PC-9 (cell line): ENCODE measurements at regions not wholly inside any gene's neighbourhood (a gene's known extent, or its start where the extent isn't known, plus 50 kb on each side); places are given as distances from the start of the nearest gene placed in this dataset.
"Not testable (repeated sequence)": the region's sequence is repeated elsewhere in the genome, so short reads cannot be mapped to it uniquely, and the experiment has no call there.

Experiments
- BruUV-seq: library from RNA; stranded (reverse); fragments of 400-500 nt; replicated peaks from 2 replicates; lab custom pipeline; 2021; lab: Mats Ljungman, UMichigan
- CTCF ChIA-PET: fragments of 300-600 bp; sonication (Branson Sonifier 250); formaldehyde crosslinking; loops from one replicate; lab custom pipeline; 2022; ENCODE audit warnings: antibody characterized with exemption; lab: Charles Lee
- POLR2A ChIA-PET: fragments of 300-600 bp; sonication (Branson Sonifier 250); formaldehyde crosslinking; loops from one replicate; lab custom pipeline; 2022; ENCODE audit warnings: antibody characterized with exemption; ENCODE audit not compliant: unreplicated experiment; lab: Charles Lee
- DNase-seq, 2 experiments: peaks; one replicate each; pipeline versions ENCODE4 v3.0.0 to v3.0.0-alpha.2; 2015 to 2022; ENCODE audit warnings: mixed read lengths in 1 of 2
- H2AFZ ChIP-seq: fragments of 200-600 bp; sonication (generic); 2 replicates; pipeline ENCODE4 v1.8.1; 2017; ENCODE audit warnings: antibody characterized with exemption
- H3F3A ChIP-seq: fragments of 200-600 bp; sonication (generic); 2 replicates; pipeline ENCODE4 v1.8.1; 2017; ENCODE audit warnings: antibody characterized with exemption, mild to moderate bottlenecking, low read depth; ENCODE audit not compliant: insufficient read depth
- H3K27ac ChIP-seq: fragments of 200-600 bp; sonication (generic); 2 replicates; pipeline ENCODE4 v1.6.1; 2016; ENCODE audit warnings: mixed run types
- H3K27me3 ChIP-seq: fragments of 200-600 bp; sonication (generic); 2 replicates; pipeline ENCODE4 v1.6.1; 2016; ENCODE audit warnings: low read depth, mixed run types; ENCODE audit not compliant: insufficient read depth
- H3K36me3 ChIP-seq: fragments of 200-600 bp; sonication (generic); 2 replicates; pipeline ENCODE4 v1.6.1; 2016; ENCODE audit warnings: low read depth, mixed run types
- H3K4me1 ChIP-seq: fragments of 200-600 bp; sonication (generic); replicated peaks from 2 replicates; pipeline ENCODE4 v1.6.1; 2016; ENCODE audit warnings: mixed run types; ENCODE audit not compliant: insufficient read depth
- H3K4me2 ChIP-seq: fragments of 200-600 bp; sonication (generic); 2 replicates; pipeline ENCODE4 v1.6.1; 2017; ENCODE audit warnings: mixed run types
- H3K4me3 ChIP-seq: fragments of 200-600 bp; sonication (generic); 2 replicates; pipeline ENCODE4 v1.6.1; 2016; ENCODE audit warnings: mixed run types
- H3K79me2 ChIP-seq: fragments of 200-600 bp; sonication (generic); 2 replicates; pipeline ENCODE4 v1.6.1; 2017; ENCODE audit warnings: low read depth, mixed run types
- H3K9me2 ChIP-seq: fragments of 200-600 bp; sonication (generic); 2 replicates; pipeline ENCODE4 v1.8.1; 2017; ENCODE audit warnings: mild to moderate bottlenecking; ENCODE audit not compliant: insufficient read depth
- H3K9me3 ChIP-seq: fragments of 200-600 bp; sonication (generic); 2 replicates; pipeline ENCODE4 v1.8.1; 2016; ENCODE audit warnings: low read depth; ENCODE audit not compliant: insufficient read depth
- H4K20me1 ChIP-seq: fragments of 200-600 bp; sonication (generic); 2 replicates; pipeline ENCODE4 v1.8.1; 2017; ENCODE audit not compliant: insufficient read depth
- EZH2 ChIP-seq: fragments of 200-600 bp; sonication (generic); IDR thresholded peaks from 2 replicates; pipeline ENCODE4 v1.8.0; 2017; ENCODE audit warnings: antibody characterized with exemption, low read depth
- intact Hi-C: fragments of 100-400 bp; cut with micrococcal nuclease; formaldehyde crosslinking; loops from one replicate; pipeline ENCODE4 v1.10.0; 2022; ENCODE audit not compliant: unreplicated experiment
- TF ChIP-seq, protein P1 (sequence below): fragments of 200-600 bp; sonication (generic); conservative IDR thresholded peaks from 2 replicates; pipeline ENCODE4 v1.6.1; 2017; ENCODE audit warnings: mixed run types, antibody characterized with exemption, mild to moderate bottlenecking, moderate library complexity

DNA sequence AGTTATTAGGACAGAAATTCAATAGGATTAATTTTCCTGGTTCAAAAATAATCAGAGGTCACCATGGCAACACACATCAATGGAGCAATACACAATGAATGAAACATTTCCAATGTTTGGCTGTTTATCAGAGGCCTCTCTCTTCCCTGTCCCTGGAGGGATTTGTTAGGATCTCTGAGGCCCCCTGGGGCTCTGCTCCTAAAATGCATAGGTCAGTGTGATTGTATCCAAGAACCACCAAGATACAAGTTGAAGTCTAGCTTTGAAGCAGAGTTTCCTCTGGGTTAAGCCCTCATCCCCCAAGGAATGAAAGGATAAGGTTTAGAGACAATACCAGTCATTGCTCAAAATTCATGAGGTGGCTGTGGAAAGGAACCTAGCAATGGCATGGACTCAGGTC, 561.2 kb upstream of the C16orf82 start:
- Histone ChIP-seq H3F3A (no peaks in the 10 kb centered on the region), H3K36me3 (no peaks in the 10 kb centered on the region), H3K9me3 (no peaks in the 10 kb centered on the region), H4K20me1 (no peaks in the 10 kb centered on the region), H3K9me2 (no peaks in the 10 kb centered on the region), H3K27ac (no peak overlapping the region), H3K4me3 (no peak overlapping the region), H3K4me2 (no peak overlapping the region), H3K27me3 (0 out of 2 replicates have a peak, but pooled peaks cover 10% of the 10 kb centered on the region), H2AFZ (no peak overlapping the region), H3K4me1 (no peaks in the 10 kb centered on the region), H3K79me2 (no peaks in the 10 kb centered on the region)
- POLR2A ChIA-PET, result interaction anchor here (0.6 kb wide), 1 partner anchor 12 kb away, joined by 9 read pairs; no protein-coding TSS in a partner anchor
- intact Hi-C loops, result no loop called here
- BruUV-seq, result no TSS peak
- no peak for DNase-seq
- CTCF ChIA-PET, result no interaction called here
- TF ChIP-seq, protein P1, sequence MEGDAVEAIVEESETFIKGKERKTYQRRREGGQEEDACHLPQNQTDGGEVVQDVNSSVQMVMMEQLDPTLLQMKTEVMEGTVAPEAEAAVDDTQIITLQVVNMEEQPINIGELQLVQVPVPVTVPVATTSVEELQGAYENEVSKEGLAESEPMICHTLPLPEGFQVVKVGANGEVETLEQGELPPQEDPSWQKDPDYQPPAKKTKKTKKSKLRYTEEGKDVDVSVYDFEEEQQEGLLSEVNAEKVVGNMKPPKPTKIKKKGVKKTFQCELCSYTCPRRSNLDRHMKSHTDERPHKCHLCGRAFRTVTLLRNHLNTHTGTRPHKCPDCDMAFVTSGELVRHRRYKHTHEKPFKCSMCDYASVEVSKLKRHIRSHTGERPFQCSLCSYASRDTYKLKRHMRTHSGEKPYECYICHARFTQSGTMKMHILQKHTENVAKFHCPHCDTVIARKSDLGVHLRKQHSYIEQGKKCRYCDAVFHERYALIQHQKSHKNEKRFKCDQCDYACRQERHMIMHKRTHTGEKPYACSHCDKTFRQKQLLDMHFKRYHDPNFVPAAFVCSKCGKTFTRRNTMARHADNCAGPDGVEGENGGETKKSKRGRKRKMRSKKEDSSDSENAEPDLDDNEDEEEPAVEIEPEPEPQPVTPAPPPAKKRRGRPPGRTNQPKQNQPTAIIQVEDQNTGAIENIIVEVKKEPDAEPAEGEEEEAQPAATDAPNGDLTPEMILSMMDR, result no peak
- no peak for TF ChIP-seq EZH2

DNA sequence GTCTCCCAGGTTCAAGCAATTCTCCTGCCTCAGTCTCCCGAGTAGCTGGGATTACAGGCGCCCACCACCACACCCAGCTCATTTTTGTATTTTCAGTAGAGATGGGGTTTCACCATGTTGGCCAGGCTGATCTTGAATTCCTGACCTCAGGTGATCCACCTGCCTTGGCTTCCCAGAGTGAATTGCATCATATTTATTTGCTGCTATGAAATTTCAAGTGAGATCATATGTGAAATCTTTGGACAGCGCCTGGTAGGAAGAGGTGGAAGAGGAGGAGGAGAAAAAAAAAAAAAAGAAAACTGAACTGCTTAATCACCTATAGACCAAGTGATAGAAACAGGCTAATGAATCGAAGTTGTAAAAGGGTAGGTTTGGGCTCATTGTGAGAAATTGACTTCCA, 557.8 kb upstream of the C16orf82 start:
- POLR2A ChIA-PET, intact Hi-C loops, CTCF ChIA-PET, H3K9me2 ChIP-seq, H3K79me2 ChIP-seq, H3K9me3 ChIP-seq, H3K27ac ChIP-seq, DNase-seq, H3F3A ChIP-seq, H4K20me1 ChIP-seq, H2AFZ ChIP-seq, H3K4me1 ChIP-seq, H3K36me3 ChIP-seq, H3K4me3 ChIP-seq, BruUV-seq, H3K4me2 ChIP-seq: not testable (repeated sequence)
- peaks cover 16% of the 10 kb centered on the region; the same call in 1 of the 2 replicates for H3K27me3 ChIP-seq

DNA sequence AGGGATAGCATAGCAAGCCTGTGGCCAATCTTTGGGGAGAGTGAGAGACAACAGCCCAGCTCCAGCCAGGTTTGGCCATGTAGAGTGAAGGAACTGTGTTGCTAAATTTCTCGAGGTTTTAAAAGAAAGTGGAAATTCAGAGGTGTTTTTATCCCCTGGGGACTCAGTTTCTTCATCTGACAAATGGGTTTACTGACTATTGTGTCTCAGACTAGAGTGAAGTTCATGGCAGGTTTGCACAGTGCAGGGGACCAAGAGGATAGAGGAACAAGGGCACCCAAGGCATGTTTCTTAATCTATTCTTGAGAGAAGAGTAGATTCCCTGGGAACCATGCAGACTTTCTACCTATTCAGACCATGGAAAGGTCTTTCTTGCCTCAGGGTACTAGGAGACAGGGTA, 555.8 kb upstream of the C16orf82 start:
- H3K4me2 ChIP-seq, result no peak overlapping the region
- no peaks in the 10 kb centered on the region for H3K9me3 ChIP-seq
- H2AFZ ChIP-seq, result no peak overlapping the region
- no peaks in the 10 kb centered on the region for H4K20me1 ChIP-seq
- TF ChIP-seq EZH2, result no peak
- TF ChIP-seq, protein P1, result no peak
- H3K4me3 ChIP-seq, result no peak overlapping the region
- peaks cover 25% of the 10 kb centered on the region for H3K27me3 ChIP-seq
- H3K27ac ChIP-seq, result no peak overlapping the region
- H3K79me2 ChIP-seq, result no peaks in the 10 kb centered on the region
- no peaks in the 10 kb centered on the region for H3K36me3 ChIP-seq
- intact Hi-C loops, result no loop called here
- POLR2A ChIA-PET, result no interaction called here
- no peaks in the 10 kb centered on the region for H3F3A ChIP-seq
- no TSS peak for BruUV-seq
- CTCF ChIA-PET, result no interaction called here
- no peaks in the 10 kb centered on the region for H3K4me1 ChIP-seq
- H3K9me2 ChIP-seq, result no peaks in the 10 kb centered on the region
- DNase-seq, result no peak

DNA sequence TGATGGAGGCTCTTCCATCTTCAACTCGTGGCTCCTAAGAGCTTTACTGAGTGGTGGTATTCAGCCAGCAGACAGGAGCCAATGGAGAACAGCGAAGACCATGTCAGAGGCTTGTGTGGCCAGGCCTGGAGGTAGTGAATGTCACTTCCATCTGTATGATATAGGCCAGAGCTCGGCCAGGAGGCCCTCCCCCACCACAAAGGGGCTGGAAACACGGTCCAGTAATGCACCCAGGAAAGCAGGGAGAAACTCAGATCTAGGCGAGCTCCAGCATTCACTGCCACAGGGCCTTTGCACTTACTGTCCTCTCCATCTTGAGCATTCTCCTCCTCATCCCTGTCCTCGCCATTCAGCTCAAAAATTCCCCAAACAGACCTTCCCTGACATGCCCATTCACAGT, 555.3 kb upstream of the C16orf82 start:
- DNase-seq, result no peak
- no TSS peak for BruUV-seq
- Histone ChIP-seq H3K9me2 (no peaks in the 10 kb centered on the region), H2AFZ (no peak overlapping the region), H3K4me1 (no peaks in the 10 kb centered on the region), H3K4me3 (no peak overlapping the region), H4K20me1 (no peaks in the 10 kb centered on the region), H3K36me3 (no peaks in the 10 kb centered on the region), H3K4me2 (no peak overlapping the region), H3K79me2 (no peaks in the 10 kb centered on the region), H3K9me3 (no peaks in the 10 kb centered on the region), H3K27me3 (peaks cover 30% of the 10 kb centered on the region), H3F3A (no peaks in the 10 kb centered on the region), H3K27ac (no peak overlapping the region)
- intact Hi-C loops, result no loop called here
- ChIA-PET CTCF (no interaction called here), POLR2A (no interaction called here)
- TF ChIP-seq, protein P1, result no peak
- TF ChIP-seq EZH2, result no peak
